IMR-90 (cell line): ENCODE measurements at regions not wholly inside any gene's neighbourhood (a gene's known extent, or its start where the extent isn't known, plus 50 kb on each side); places are given as distances from the start of the nearest gene placed in this dataset.

Experiments
- ATAC-seq: fragments of 200-7000 bp; cut with Tn5 transposase; 2 replicates; pipeline ENCODE4 v1.9.1; 2020; ENCODE audit warnings: low read depth, mild to moderate bottlenecking, moderate library complexity
- BruUV-seq: library from RNA; stranded (reverse); fragments of 400-500 nt; replicated peaks from 2 replicates; lab custom pipeline; 2021; lab: Mats Ljungman, UMichigan
- CTCF ChIA-PET: fragments of 300-600 bp; formaldehyde crosslinking; extraction: SDS; loops from one replicate; lab custom pipeline; 2021; ENCODE audit warnings: antibody characterized with exemption; lab: Yijun Ruan, JAX
- POLR2A ChIA-PET: fragments of 300-600 bp; sonication (Branson Sonifier 250); formaldehyde crosslinking; loops from one replicate; lab custom pipeline; 2022; ENCODE audit warnings: antibody characterized with exemption; ENCODE audit not compliant: unreplicated experiment; lab: Charles Lee
- DNase-seq: peaks from one replicate; pipeline ENCODE4 v3.0.0; 2013
- H2AFZ ChIP-seq: replicated peaks from 2 replicates; pipeline ENCODE3; 2013; ENCODE audit warnings: low read length, mild to moderate bottlenecking; ENCODE audit not compliant: poor library complexity
- H2AK5ac ChIP-seq: 2 replicates; pipeline ENCODE4 v1.6.1; 2013; ENCODE audit warnings: low read depth, low read length, inconsistent platforms
- H2AK9ac ChIP-seq: replicated peaks from 2 replicates; pipeline ENCODE3; 2013; ENCODE audit warnings: mild to moderate bottlenecking, low read depth, low read length, moderate library complexity; ENCODE audit not compliant: poor library complexity
- H2BK120ac ChIP-seq: 2 replicates; pipeline ENCODE4 v1.6.1; 2013; ENCODE audit warnings: low read depth, low read length, inconsistent platforms
- H2BK15ac ChIP-seq: 3 replicates; pipeline ENCODE4 v1.6.1; 2013; ENCODE audit warnings: low read depth, low read length, inconsistent platforms
- H2BK20ac ChIP-seq: 2 replicates; pipeline ENCODE4 v1.6.1; 2013; ENCODE audit warnings: low read depth, mild to moderate bottlenecking, inconsistent platforms, low read length, moderate library complexity
- H2BK5ac ChIP-seq: 2 replicates; pipeline ENCODE4 v1.6.1; 2013; ENCODE audit warnings: mild to moderate bottlenecking, low read depth, low read length, inconsistent platforms; ENCODE audit not compliant: poor library complexity, severe bottlenecking
- H3K14ac ChIP-seq: replicated peaks from 2 replicates; pipeline ENCODE4 v1.6.1; 2013; ENCODE audit warnings: low read depth, low read length, inconsistent platforms
- H3K18ac ChIP-seq: 2 replicates; pipeline ENCODE4 v1.6.1; 2013; ENCODE audit warnings: low read depth, low read length, control low read depth
- H3K23ac ChIP-seq: 2 replicates; pipeline ENCODE4 v1.6.1; 2013; ENCODE audit warnings: low read depth, low read length, inconsistent platforms
- H3K27ac ChIP-seq: 2 replicates; pipeline ENCODE4 v1.5.1; 2013; ENCODE audit warnings: mild to moderate bottlenecking, control low read depth, low read length; ENCODE audit not compliant: insufficient read depth
- H3K27me3 ChIP-seq: 2 replicates; pipeline ENCODE4 v1.6.1; 2013; ENCODE audit warnings: low read length; ENCODE audit not compliant: control insufficient read depth, insufficient read depth
- H3K36me3 ChIP-seq: 2 replicates; pipeline ENCODE4 v1.6.1; 2013; ENCODE audit warnings: low read length, mixed read lengths; ENCODE audit not compliant: control insufficient read depth, insufficient read depth
- H3K4ac ChIP-seq: 2 replicates; pipeline ENCODE4 v1.6.1; 2013; ENCODE audit warnings: low read depth, low read length, inconsistent platforms
- H3K4me1 ChIP-seq: 2 replicates; pipeline ENCODE4 v1.6.1; 2013; ENCODE audit warnings: low read length, mixed read lengths; ENCODE audit not compliant: control insufficient read depth, insufficient read depth
- H3K4me2 ChIP-seq: 2 replicates; pipeline ENCODE4 v1.6.1; 2013; ENCODE audit warnings: low read depth, mild to moderate bottlenecking, control low read depth, low read length, moderate library complexity
- H3K4me3 ChIP-seq: 2 replicates; pipeline ENCODE4 v1.5.1; 2013; ENCODE audit warnings: low read depth, mild to moderate bottlenecking, control low read depth, low read length, moderate library complexity; ENCODE audit not compliant: insufficient read depth
- H3K56ac ChIP-seq: 2 replicates; pipeline ENCODE4 v1.6.1; 2013; ENCODE audit warnings: low read length, inconsistent platforms; ENCODE audit not compliant: insufficient read depth; ENCODE audit errors: extremely low read depth
- H3K79me1 ChIP-seq, 2 experiments: 2 replicates each; pipeline ENCODE4 v1.6.1; 2013; ENCODE audit warnings: low read length in 2 of 2, inconsistent platforms in 1 of 2, low read depth in 1 of 2
- H3K9ac ChIP-seq: 2 replicates; pipeline ENCODE4 v1.6.1; 2013; ENCODE audit warnings: low read depth, low read length, control low read depth
- H3K9me1 ChIP-seq: 2 replicates; pipeline ENCODE4 v1.6.1; 2013; ENCODE audit warnings: low read length, inconsistent platforms; ENCODE audit not compliant: insufficient read depth
- H3K9me3 ChIP-seq: 2 replicates; pipeline ENCODE4 v1.6.1; 2013; ENCODE audit warnings: low read length; ENCODE audit not compliant: control insufficient read depth, insufficient read depth
- H4K20me1 ChIP-seq: 2 replicates; pipeline ENCODE4 v1.6.1; 2013; ENCODE audit warnings: low read length, inconsistent platforms; ENCODE audit not compliant: insufficient read depth
- H4K5ac ChIP-seq: 2 replicates; pipeline ENCODE4 v1.6.1; 2013; ENCODE audit warnings: mild to moderate bottlenecking, low read depth, low read length, control low read depth
- H4K8ac ChIP-seq, 2 experiments: 2 replicates each; pipeline ENCODE4 v1.6.1; 2013; ENCODE audit warnings: low read depth in 2 of 2, low read length in 2 of 2, control low read depth in 1 of 2, inconsistent platforms in 1 of 2
- H4K91ac ChIP-seq: 2 replicates; pipeline ENCODE4 v1.6.1; 2013; ENCODE audit warnings: low read depth, low read length, inconsistent platforms; ENCODE audit not compliant: insufficient read depth
- MXI1 ChIP-seq: IDR thresholded peaks from 2 replicates; pipeline ENCODE4 v1.6.1; 2012; ENCODE audit warnings: low read depth, mild to moderate bottlenecking, low read length, moderate library complexity, borderline replicate concordance
- NFE2L2 ChIP-seq: fragments of 150-350 bp; IDR thresholded peaks from 2 replicates; pipeline ENCODE4 v1.6.1; 2016; ENCODE audit warnings: low read depth, mild to moderate bottlenecking, low read length
- POLR2A ChIP-seq: IDR thresholded peaks from 2 replicates; pipeline ENCODE4 v1.6.1; 2012; ENCODE audit warnings: mild to moderate bottlenecking, low read depth, low read length
- SMC3 ChIP-seq: fragments of 150-350 bp; IDR thresholded peaks from 2 replicates; pipeline ENCODE4 v1.6.1; 2016; ENCODE audit warnings: low read depth, mild to moderate bottlenecking, antibody characterized with exemption, low read length, moderate library complexity
- WGBS, 2 experiments: methylation state at CpG; one replicate each; pipeline versions ENCODE4 v1.1.5 to v1.1.7; 2013; ENCODE audit warnings: missing lambda C conversion rate in 2 of 2; ENCODE audit not compliant: insufficient read length in 1 of 2; ENCODE audit errors: extremely low coverage in 2 of 2; 5-methylcytosine and 5-hydroxymethylcytosine counted together
- dilution Hi-C: fragments of 300-500 bp; cut with HindIII; formaldehyde crosslinking; loops from one replicate; pipeline ENCODE4 v1.14.3; 2018; ENCODE audit warnings: low sequenced_read_pairs; ENCODE audit not compliant: unreplicated experiment
- in situ Hi-C: fragments of 300-500 bp; cut with MboI; formaldehyde crosslinking; loops from 3 replicates; pipeline ENCODE4 v1.14.3; 2019; ENCODE audit warnings: low sequenced_read_pairs, inconsistent platforms, mixed read lengths
- intact Hi-C: fragments of 100-400 bp; cut with micrococcal nuclease; formaldehyde crosslinking; loops from 2 replicates; pipeline ENCODE4 v1.10.0; 2022
- TF ChIP-seq, protein P1 (sequence below): fragments of 150-350 bp; IDR thresholded peaks from 2 replicates; pipeline ENCODE4 v1.6.1; 2016; ENCODE audit warnings: low read depth, mild to moderate bottlenecking, low read length, moderate library complexity, borderline replicate concordance

GRCh38 chr2:4678927-4679326 is 975.6 kb downstream of the DCDC2C start:
- dilution Hi-C loops: no loop called here
- TF ChIP-seq NFE2L2 (no peak), SMC3 (no peak), MXI1 (no peak), POLR2A (no peak)
- TF ChIP-seq, protein P1, sequence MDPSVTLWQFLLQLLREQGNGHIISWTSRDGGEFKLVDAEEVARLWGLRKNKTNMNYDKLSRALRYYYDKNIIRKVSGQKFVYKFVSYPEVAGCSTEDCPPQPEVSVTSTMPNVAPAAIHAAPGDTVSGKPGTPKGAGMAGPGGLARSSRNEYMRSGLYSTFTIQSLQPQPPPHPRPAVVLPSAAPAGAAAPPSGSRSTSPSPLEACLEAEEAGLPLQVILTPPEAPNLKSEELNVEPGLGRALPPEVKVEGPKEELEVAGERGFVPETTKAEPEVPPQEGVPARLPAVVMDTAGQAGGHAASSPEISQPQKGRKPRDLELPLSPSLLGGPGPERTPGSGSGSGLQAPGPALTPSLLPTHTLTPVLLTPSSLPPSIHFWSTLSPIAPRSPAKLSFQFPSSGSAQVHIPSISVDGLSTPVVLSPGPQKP: no peak
- no peak overlapping the region for H3K4ac ChIP-seq
- no peaks in the 10 kb centered on the region for H4K20me1 ChIP-seq
- no peaks in the 10 kb centered on the region for H3K4me1 ChIP-seq
- BruUV-seq: no TSS peak
- no peak overlapping the region for H2BK5ac ChIP-seq
- peaks cover 29% of the 10 kb centered on the region for H3K9me3 ChIP-seq
- no peak overlapping the region for H2AK5ac ChIP-seq
- in situ Hi-C loops: no loop called here
- H2AK9ac ChIP-seq: no peak overlapping the region
- H3K27ac ChIP-seq: no peak overlapping the region
- no peaks in the 10 kb centered on the region for H3K79me1 ChIP-seq
- ATAC-seq: no peak
- H3K4me3 ChIP-seq: no peak overlapping the region
- no peak overlapping the region for H4K8ac ChIP-seq
- no peak overlapping the region for H3K4me2 ChIP-seq
- H3K23ac ChIP-seq: no peak overlapping the region
- H3K18ac ChIP-seq: no peak overlapping the region
- no peaks in the 10 kb centered on the region for H3K9me1 ChIP-seq
- no peak overlapping the region for H3K56ac ChIP-seq
- H4K5ac ChIP-seq: no peak overlapping the region
- DNase-seq: no peak
- H3K14ac ChIP-seq: no peak overlapping the region
- no peak overlapping the region for H2BK120ac ChIP-seq
- H3K9ac ChIP-seq: no peak overlapping the region
- POLR2A ChIA-PET: no interaction called here
- no peak overlapping the region for H2BK20ac ChIP-seq
- no peak overlapping the region for H2AFZ ChIP-seq
- intact Hi-C loops: no loop called here
- H2BK15ac ChIP-seq: no peak overlapping the region
- WGBS, 2 experiments: no CpG with 5 or more reads among the region's 4 CpGs
- H3K36me3 ChIP-seq: no peaks in the 10 kb centered on the region
- no peak overlapping the region for H4K91ac ChIP-seq
- no peaks in the 10 kb centered on the region for H3K27me3 ChIP-seq
- CTCF ChIA-PET: no interaction called here
